BE2C (cell line): ENCODE measurements at regions not wholly inside any gene's neighbourhood (a gene's known extent, or its start where the extent isn't known, plus 50 kb on each side); places are given as distances from the start of the nearest gene placed in this dataset.

Source experiments
- DNase-seq: peaks from one replicate; pipeline ENCODE4 v3.0.0-alpha.2; 2020
- H3K27me3 ChIP-seq: fragments of 250-450 bp; sonication (Bioruptor Pico); 2 replicates; pipeline ENCODE4 v1.5.1; 2020; ENCODE audit warnings: mild to moderate bottlenecking
- H3K36me3 ChIP-seq: fragments of 250-450 bp; sonication (Bioruptor Pico); 2 replicates; pipeline ENCODE4 v1.5.1; 2020; ENCODE audit warnings: mild to moderate bottlenecking
- H3K4me1 ChIP-seq: fragments of 250-450 bp; sonication (Bioruptor Pico); 2 replicates; pipeline ENCODE4 v1.5.1; 2020
- H3K4me3 ChIP-seq: 2 replicates; pipeline ENCODE4 v1.5.1; 2011; ENCODE audit warnings: low read depth, low read length
- H3K9me3 ChIP-seq: fragments of 250-450 bp; sonication (Bioruptor Pico); 2 replicates; pipeline ENCODE4 v1.5.1; 2020
- CTCF ChIP-seq: IDR thresholded peaks from 2 replicates; pipeline ENCODE4 v1.5.1; 2012; ENCODE audit warnings: mild to moderate bottlenecking, low read depth, low read length

- DNase-seq: no peak
- H3K9me3 ChIP-seq: no peaks in the 10 kb centered on the region
- no peaks in the 10 kb centered on the region for H3K36me3 ChIP-seq
- H3K27me3 ChIP-seq: no peaks in the 10 kb centered on the region
- no peaks in the 10 kb centered on the region for H3K4me1 ChIP-seq
- H3K4me3 ChIP-seq: no peak overlapping the region
- TF ChIP-seq CTCF: no peak
Observed at GRCh38 chr18:30754846-30755245, 287.7 kb downstream of the DSC3 start.

GRCh38 chr18:30748541-30748940 is 294.0 kb downstream of the DSC3 start:
- no peaks in the 10 kb centered on the region for H3K4me1 ChIP-seq
- no peak overlapping the region for H3K4me3 ChIP-seq
- H3K36me3 ChIP-seq: no peaks in the 10 kb centered on the region
- no peaks in the 10 kb centered on the region for H3K27me3 ChIP-seq
- DNase-seq: no peak
- H3K9me3 ChIP-seq: no peaks in the 10 kb centered on the region
- TF ChIP-seq CTCF: no peak

GRCh38 chr18:30746224-30746623 is 296.3 kb downstream of the DSC3 start:
- Histone ChIP-seq H3K9me3 (no peaks in the 10 kb centered on the region), H3K4me1 (no peaks in the 10 kb centered on the region), H3K36me3 (no peaks in the 10 kb centered on the region), H3K4me3 (no peak overlapping the region), H3K27me3 (no peaks in the 10 kb centered on the region)
- DNase-seq: no peak
- no peak for TF ChIP-seq CTCF

GRCh38 chr18:30743033-30743432 is 299.5 kb downstream of the DSC3 start:
- H3K4me1 ChIP-seq: no peaks in the 10 kb centered on the region
- H3K4me3 ChIP-seq: no peak overlapping the region
- TF ChIP-seq CTCF: no peak
- no peaks in the 10 kb centered on the region for H3K27me3 ChIP-seq
- no peak for DNase-seq
- H3K9me3 ChIP-seq: no peaks in the 10 kb centered on the region
- H3K36me3 ChIP-seq: no peaks in the 10 kb centered on the region

GRCh38 chr18:30730915-30731314 is 311.6 kb downstream of the DSC3 start:
- no peaks in the 10 kb centered on the region for H3K36me3 ChIP-seq
- H3K9me3 ChIP-seq: no peaks in the 10 kb centered on the region
- no peak for DNase-seq
- no peak for TF ChIP-seq CTCF
- H3K4me3 ChIP-seq: no peak overlapping the region
- H3K27me3 ChIP-seq: no peaks in the 10 kb centered on the region
- no peaks in the 10 kb centered on the region for H3K4me1 ChIP-seq

- H3K4me3 ChIP-seq: no peak overlapping the region
- no peaks in the 10 kb centered on the region for H3K9me3 ChIP-seq
- no peaks in the 10 kb centered on the region for H3K4me1 ChIP-seq
- no peaks in the 10 kb centered on the region for H3K36me3 ChIP-seq
- no peak for TF ChIP-seq CTCF
- no peaks in the 10 kb centered on the region for H3K27me3 ChIP-seq
- no peak for DNase-seq
Observed at GRCh38 chr18:30727849-30728248, 314.7 kb downstream of the DSC3 start.
